Lower leg skin (tissue), 3 donors: ENCODE measurements at regions not wholly inside any gene's neighbourhood (a gene's known extent, or its start where the extent isn't known, plus 50 kb on each side); places are given as distances from the start of the nearest gene placed in this dataset.

ENCODE experiments used
- CTCF ChIP-seq, 3 donors: fragments of 450-650 bp; IDR thresholded peaks; one replicate each; pipeline ENCODE4 v1.5.1; 2016; ENCODE audit warnings: antibody characterized with exemption in 3 of 3, mild to moderate bottlenecking in 3 of 3, moderate library complexity in 2 of 3
- POLR2A ChIP-seq, 2 donors: fragments of 450-650 bp; IDR thresholded peaks; one replicate each; pipeline ENCODE4 v1.6.1; 2016 to 2017; ENCODE audit warnings: antibody characterized with exemption in 2 of 2, mild to moderate bottlenecking in 1 of 2, moderate library complexity in 1 of 2

GRCh38 chr13:73754727-73755292 lies 379.4 kb downstream of the KLF12 start:
- TF ChIP-seq CTCF (IDR thresholded peaks at IDR 0.05) (no peak), POLR2A (IDR thresholded peaks at IDR 0.05) (no peak)
